ENCODE measurements at regions not wholly inside any gene's neighbourhood (a gene's known extent, or its start where the extent isn't known, plus 50 kb on each side); places are given as distances from the start of the nearest gene placed in this dataset.

- no peak for TF ChIP-seq CTCF (conservative IDR thresholded peaks at IDR 0.05; ENCODE audit: low read depth, low read length)
- no peak for TF ChIP-seq EZH2 (IDR thresholded peaks at IDR 0.05; ENCODE audit: low read length, unreplicated experiment)
- TF ChIP-seq EZH2phosphoT487 (IDR thresholded peaks at IDR 0.05; ENCODE audit: borderline replicate concordance, low read length): no peak
These were observed 217.9 kb upstream of the KLF4 start for GRCh38 chr9:107707428-107707837.
